ENCODE measurements at regions not wholly inside any gene's neighbourhood (a gene's known extent, or its start where the extent isn't known, plus 50 kb on each side); places are given as distances from the start of the nearest gene placed in this dataset.

GRCh38 chr15:70375006-70375431 lies 277.3 kb upstream of the TLE3 start:
- TF ChIP-seq CTCF (IDR thresholded peaks at IDR 0.05; ENCODE audit: poor library complexity, severe bottlenecking) = no peak
- TF ChIP-seq POLR2AphosphoS5 (IDR thresholded peaks at IDR 0.05) = no peak
- TF ChIP-seq EZH2 (IDR thresholded peaks at IDR 0.05; ENCODE audit: borderline replicate concordance, insufficient read depth, low read length, poor library complexity, severe bottlenecking) = no peak
- no peak for TF ChIP-seq EP300 (conservative IDR thresholded peaks at IDR 0.05; ENCODE audit: poor library complexity, severe bottlenecking)
- TF ChIP-seq TAF1 (IDR thresholded peaks at IDR 0.05; ENCODE audit: low read depth) = no peak

All from neural cell (in vitro differentiated cells).